GM19397 (cell line): ENCODE measurements at regions not wholly inside any gene's neighbourhood (a gene's known extent, or its start where the extent isn't known, plus 50 kb on each side); places are given as distances from the start of the nearest gene placed in this dataset.

ENCODE experiments used
- ATAC-seq: cut with Tn5 transposase; IDR thresholded peaks from one replicate; pipeline ENCODE4 v1.9.1; 2021; ENCODE audit warnings: mild to moderate bottlenecking, moderate library complexity; ENCODE audit not compliant: unreplicated experiment

DNA sequence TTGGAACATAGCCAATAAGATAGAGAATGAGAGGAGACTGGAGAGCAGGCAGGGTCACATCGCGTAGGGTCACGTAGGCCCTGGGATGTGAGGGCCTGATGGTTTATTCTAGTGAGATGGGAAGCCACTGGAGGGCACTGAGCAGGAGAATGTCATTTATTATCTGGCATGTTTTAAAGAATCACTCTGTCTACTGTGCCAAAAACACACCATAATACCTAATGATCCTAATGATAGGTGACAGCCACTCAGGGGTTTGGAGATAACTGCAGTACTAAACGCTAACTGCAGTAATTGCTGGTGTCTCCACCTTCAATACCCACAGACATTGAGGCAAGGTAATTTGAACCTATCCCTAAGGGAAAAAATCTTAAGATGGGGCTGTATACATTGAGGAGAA, 185.4 kb downstream of the TTLL7 start:
- ATAC-seq, result no peak

DNA sequence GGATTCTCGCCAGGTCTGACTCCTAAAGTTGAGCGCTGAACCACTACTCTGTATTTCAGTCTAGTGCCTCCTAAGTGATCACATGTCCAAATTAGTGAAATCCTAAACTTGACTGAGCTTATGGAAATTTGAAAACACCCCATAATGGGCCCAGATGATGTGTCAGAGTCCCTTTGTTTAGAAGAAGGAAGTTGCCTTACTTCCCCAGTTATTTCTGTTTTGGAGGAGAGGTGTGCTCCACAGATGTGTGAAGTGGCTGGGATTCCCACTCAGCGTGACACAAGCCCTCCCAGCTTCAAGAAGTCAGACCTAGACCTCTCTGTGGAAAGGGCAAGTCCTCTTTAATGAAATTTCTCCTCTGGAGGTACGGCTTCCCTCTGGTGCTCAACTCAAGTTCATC, 188.8 kb downstream of the TTLL7 start:
- ATAC-seq, result no peak

DNA sequence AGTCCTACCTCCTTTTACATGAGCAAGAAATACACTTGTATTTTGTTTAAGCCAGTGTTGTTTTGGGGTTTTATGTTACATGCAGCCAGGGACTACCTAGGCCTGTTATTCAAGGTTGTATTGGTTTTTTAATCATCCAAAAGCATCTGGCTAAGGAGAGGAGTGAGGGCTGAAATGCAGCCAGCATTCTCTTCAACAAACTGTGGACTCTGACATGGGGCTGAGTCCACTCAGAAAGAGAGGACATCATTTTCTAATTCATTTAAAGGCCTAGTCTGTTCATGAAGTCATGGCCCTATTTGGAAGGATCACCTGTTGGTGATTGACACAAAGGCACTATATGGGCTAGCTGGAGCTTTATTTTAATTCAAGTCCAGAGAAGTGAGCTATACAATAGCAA, 190.4 kb downstream of the TTLL7 start:
- no peak for ATAC-seq

DNA sequence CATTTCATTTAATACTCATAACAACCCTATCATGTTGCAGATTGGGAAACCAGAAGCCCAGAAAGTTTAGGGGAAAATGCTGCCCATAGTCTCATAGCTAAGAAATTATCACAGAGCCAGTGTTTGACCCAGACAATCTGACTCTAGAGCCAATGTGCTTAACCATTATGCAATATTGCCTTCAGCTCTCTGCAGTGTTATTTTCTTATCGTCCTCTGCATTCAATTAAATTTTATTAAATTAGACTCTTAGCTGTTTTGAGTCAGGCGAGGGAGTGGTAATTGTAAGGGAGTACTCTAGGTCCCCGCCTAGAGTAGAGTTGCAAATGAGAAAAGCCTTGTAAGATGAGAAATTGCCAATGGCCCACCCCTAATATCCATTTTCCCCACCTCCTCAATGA, 191.1 kb downstream of the TTLL7 start:
- ATAC-seq, result no peak

DNA sequence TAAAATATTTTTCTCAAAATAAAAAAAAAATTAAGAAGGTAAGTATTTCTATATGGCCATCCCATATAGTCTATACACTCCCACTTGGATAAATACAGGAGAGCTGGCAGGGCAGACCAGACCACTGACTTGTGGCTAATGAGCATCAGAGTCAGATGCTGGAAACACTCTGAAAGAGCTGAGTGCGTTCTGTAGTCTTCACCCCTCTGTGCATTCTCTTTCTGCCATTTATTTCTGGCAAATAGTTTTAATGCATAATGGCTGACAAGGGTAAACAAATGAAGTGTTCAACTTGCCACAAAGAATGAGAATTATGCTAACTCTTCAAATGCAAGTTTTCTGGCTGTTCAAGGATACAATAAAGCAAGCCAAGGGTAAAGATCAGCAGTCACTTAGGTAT, 191.7 kb downstream of the TTLL7 start:
- ATAC-seq, result no peak

- ATAC-seq, result no peak
Observed at GRCh38 chr1:83805921-83806320, 193.0 kb downstream of the TTLL7 start.

DNA sequence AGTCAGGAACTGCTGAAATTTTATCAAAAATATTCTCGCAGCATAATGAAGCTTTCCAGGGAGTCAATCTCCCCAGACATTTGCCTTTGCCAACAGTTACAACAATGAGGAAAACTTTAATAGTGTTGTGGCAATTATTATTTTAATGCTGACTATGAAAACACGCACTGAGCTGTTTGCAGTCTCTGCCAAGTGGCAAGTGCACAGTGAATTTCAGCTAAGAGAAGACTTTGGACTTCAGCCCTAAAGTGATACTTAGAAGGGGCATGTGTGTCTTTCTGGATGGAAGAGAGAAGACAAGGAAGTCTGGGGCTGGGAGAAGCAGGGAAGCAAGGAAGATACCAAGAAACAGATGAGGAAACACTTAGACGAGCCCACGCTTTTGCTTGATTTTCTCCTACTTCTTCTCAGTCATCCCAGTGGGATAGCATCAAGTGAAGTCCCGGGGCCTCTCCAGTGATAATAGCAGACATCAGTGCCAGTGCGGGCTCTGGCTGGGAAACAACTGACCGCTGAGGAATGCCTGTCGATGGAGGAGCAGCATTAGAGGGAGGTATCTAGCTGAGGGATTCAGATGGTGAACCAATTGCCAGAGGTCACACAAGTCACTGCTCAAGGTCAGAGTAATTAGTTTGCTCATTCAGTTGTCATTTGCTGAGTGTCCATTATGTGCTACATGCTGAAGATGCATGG, 196.3 kb downstream of the TTLL7 start:
- ATAC-seq, result no peak

DNA sequence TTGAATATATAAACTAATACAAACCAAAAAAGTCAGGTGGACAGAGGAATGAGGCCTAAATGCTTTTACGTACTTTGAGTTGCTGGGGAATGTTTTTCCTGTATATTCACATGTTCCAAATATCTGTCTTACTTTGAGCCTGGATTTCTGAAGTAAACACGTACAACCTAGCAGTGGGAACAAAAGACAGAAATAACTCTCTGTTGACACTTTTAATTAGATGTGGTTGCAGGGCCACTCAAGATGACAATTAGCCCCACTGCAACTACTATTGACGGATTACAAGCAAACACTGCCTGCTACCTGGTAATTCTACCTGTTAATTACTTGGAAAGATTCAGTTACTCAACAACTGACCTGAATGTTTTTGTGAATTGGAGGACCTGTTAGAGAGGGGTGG, 196.9 kb downstream of the TTLL7 start:
- ATAC-seq, result no peak

DNA sequence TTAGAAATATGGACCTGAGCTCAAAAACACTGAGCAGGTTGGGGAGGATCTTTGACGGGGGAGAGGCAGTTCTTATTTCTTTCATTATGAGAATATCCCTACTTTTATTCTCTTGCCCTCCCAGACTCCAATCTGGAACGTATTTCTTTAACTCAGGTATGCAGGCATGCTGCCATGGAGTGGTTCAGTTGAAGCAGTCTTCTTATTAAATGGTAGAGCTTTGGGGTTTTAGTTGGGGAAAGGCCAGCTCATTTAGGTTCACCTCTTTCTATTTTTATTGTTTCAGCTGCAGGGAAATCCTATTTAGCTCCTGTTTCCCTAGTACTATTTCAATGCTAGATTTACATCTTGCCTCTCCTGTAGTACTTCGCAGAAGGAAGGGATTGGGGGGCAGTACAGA, 198.9 kb downstream of the TTLL7 start:
- no peak for ATAC-seq

DNA sequence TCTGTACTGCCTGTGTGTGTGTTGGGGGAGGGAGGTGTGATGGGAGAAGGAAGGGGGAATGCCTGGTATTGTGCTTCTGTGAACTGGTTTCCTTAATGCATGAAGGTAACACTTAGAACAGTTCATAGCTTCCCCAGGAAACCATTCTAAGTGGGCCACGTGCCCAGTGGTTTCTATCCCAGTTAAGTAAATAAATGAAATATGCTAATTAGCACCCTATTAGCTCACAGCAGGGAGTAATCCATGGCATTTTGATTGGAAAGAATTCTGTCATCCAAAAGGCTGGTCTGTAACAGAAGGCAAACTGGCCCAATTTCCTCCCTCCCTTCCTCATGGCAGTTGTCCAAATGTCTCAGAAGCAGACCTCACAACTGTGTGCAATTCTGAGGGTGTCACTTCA, 199.3 kb downstream of the TTLL7 start:
- ATAC-seq, result no peak

DNA sequence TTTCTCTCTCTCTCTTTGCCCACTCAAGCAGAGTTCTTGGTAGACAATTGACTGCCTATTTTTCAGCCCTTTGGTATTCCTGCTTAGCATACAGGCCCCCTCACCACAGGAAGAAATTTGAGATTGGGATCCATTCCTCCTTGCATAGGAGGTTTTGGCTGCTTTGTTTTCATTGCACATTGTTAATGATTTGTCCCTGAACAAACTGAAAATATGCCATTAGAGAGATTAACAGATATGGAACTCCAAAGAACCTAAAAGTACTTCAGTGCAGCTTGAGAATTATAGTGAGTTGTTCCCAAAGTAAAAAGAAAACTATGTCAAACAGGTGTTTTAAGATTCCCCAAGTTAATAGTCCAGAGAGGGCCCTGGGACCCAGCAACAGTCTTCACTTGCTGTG, 200.0 kb downstream of the TTLL7 start:
- ATAC-seq, result no peak

GRCh38 chr1:83796409-83796808, 202.5 kb downstream of the TTLL7 start:
- ATAC-seq, result no peak

- ATAC-seq, result no peak
Observed at GRCh38 chr1:83794384-83794783, 204.5 kb downstream of the TTLL7 start.

DNA sequence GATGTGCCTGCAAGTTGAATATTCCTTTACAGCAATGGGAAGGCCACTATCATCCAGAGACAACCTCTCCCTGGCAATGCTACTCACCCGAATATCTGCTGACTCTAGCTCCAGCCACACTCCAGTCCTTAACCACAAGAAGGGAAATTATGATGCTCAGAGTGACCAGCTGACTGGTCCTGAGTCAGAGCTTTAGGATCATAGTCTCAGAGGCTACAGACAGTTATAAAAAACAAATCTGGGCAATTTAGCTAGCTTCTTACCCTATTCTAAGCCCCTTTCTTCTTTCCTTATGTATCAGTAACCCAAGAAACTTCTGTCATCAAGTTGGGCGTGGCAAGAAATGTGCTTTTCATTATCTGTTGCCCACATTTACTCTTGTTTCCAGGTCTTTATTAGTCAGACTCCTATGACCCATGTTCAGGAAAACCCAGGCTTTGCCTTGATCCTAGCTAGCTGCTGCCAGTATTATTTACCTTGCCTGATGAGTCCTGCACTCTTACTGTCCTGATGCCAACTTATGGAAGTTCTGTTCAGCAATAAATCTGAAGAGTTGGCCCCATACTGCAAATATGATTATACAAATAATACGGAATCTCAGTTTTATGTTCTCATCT, 207.0 kb downstream of the TTLL7 start:
- ATAC-seq, result no peak

- ATAC-seq, result no peak
Observed at GRCh38 chr1:83790446-83790845, 208.5 kb downstream of the TTLL7 start.

DNA sequence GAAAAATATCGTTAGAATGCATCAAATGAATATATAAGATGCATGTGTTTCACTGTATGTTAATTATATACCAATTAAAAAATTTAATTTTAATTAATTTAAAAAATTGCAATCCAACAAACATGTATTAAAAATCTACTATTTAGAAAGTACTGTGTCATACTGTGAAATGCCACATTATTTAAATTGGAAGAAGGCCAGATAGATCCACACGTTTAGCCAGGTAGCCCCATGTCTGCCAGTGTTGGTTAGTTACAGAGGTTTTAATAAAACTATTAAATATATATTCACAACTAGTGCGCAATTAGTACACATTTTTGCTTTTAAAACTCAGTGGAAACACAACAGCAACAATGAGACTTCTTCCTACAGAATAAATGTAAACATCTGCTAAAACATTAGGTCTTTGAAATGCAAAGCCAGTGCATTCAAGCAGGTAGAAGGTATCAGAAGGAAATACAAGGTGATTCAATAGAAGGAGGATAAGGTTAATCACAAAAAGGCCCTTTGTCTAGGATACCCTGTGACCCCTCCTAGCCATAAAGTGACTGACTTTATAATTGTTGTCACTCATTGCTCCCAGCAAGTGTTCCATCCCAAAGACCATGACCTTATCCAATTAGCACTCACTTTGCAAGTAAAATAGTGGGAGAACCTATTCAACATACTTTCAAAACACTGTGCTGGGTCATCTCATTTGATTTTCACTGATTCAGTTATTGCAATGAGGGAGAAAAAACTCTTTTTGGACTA, 211.5 kb downstream of the TTLL7 start:
- no peak for ATAC-seq

DNA sequence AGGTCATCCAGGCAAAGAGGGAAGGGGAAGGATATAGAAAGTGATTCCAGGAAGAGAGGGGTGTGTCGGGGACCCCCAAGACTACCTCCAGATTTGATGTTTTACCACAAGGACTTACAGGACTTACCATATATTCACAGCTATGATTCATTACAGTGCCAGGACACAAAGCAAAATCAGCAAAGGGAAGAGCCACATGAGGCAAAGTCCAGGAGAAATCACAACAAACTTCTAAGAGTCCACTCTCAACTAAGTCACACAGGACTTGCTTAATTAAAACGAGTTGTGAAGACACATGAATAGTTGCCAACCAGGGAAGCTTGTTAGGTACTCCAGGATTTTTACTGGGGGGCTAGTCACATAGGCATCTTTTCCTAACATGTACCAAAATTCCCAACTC, 217.3 kb downstream of the TTLL7 start:
- ATAC-seq, result no peak

- ATAC-seq, result no peak
Observed at GRCh38 chr1:83779565-83779964, 219.4 kb downstream of the TTLL7 start.

- ATAC-seq, result no peak
Observed at GRCh38 chr1:83777758-83778101, 221.2 kb downstream of the TTLL7 start.

GRCh38 chr1:83776913-83777757, 221.8 kb downstream of the TTLL7 start:
- no peak for ATAC-seq

- no peak for ATAC-seq
Observed at GRCh38 chr1:83775977-83776603, 222.8 kb downstream of the TTLL7 start.
